Gastroesophageal sphincter (tissue), 4 donors: ENCODE measurements at regions not wholly inside any gene's neighbourhood (a gene's known extent, or its start where the extent isn't known, plus 50 kb on each side); places are given as distances from the start of the nearest gene placed in this dataset.

Source experiments
- ATAC-seq: fragments of 150-250 bp; one replicate; pipeline ENCODE4 v1.9.1; 2016; ENCODE audit warnings: mild to moderate bottlenecking, moderate library complexity
- H3K27ac ChIP-seq, 4 donors: fragments of 200-600 bp; sonication (generic) in 3 of 4; 1 replicate in 3 of 4; 2 replicates in 1 of 4; pipeline ENCODE4 v1.5.1; 2016 to 2019
- H3K27me3 ChIP-seq: fragments of 200-600 bp; sonication (generic); one replicate; pipeline ENCODE4 v1.5.1; 2019
- H3K36me3 ChIP-seq, 2 donors: fragments of 200-600 bp; sonication (generic); one replicate each; pipeline ENCODE4 v1.5.1; 2019; ENCODE audit warnings: control low read depth in 1 of 2
- H3K4me1 ChIP-seq, 3 donors: fragments of 200-600 bp; sonication (generic); 1 replicate in 2 of 3; 2 replicates in 1 of 3; pipeline ENCODE4 v1.5.1; 2016 to 2019; ENCODE audit warnings: control low read depth in 2 of 3
- H3K4me3 ChIP-seq, 2 donors: fragments of 200-600 bp; sonication (generic); one replicate each; pipeline ENCODE4 v1.5.1; 2019; ENCODE audit warnings: mild to moderate bottlenecking in 1 of 2, moderate library complexity in 1 of 2
- H3K9me3 ChIP-seq, 3 donors: fragments of 200-600 bp; sonication (generic); one replicate each; pipeline ENCODE4 v1.5.1; 2017 to 2019; ENCODE audit warnings: control low read depth in 2 of 3
- EP300 ChIP-seq: sonication (generic); formaldehyde crosslinking; IDR thresholded peaks from one replicate; pipeline ENCODE4 v1.6.1; 2017; ENCODE audit warnings: antibody characterized with exemption, mild to moderate bottlenecking
- POLR2A ChIP-seq, 2 donors: fragments of 450-650 bp; IDR thresholded peaks; one replicate each; pipeline ENCODE4 v1.6.1; 2017; ENCODE audit warnings: antibody characterized with exemption in 2 of 2, mild to moderate bottlenecking in 2 of 2, moderate library complexity in 1 of 2
- POLR2AphosphoS5 ChIP-seq: sonication (generic); formaldehyde crosslinking; IDR thresholded peaks from one replicate; pipeline ENCODE4 v1.6.1; 2017; ENCODE audit warnings: antibody characterized with exemption
- WGBS, 2 donors: methylation state at CpG; one replicate each; pipeline ENCODE4 v1.1.5; 2018; ENCODE audit warnings: low coverage in 1 of 2; 5-methylcytosine and 5-hydroxymethylcytosine counted together
- TF ChIP-seq, protein P1 (sequence below), 4 experiments: fragments of 200-600 bp in 2 of 4; fragments of 450-650 bp in 2 of 4; sonication (generic) in 1 of 4; IDR thresholded peaks; one replicate each; pipeline ENCODE4 v1.5.1; 2017 to 2019; ENCODE audit warnings: antibody characterized with exemption in 4 of 4, mild to moderate bottlenecking in 2 of 4, moderate library complexity in 2 of 4

DNA sequence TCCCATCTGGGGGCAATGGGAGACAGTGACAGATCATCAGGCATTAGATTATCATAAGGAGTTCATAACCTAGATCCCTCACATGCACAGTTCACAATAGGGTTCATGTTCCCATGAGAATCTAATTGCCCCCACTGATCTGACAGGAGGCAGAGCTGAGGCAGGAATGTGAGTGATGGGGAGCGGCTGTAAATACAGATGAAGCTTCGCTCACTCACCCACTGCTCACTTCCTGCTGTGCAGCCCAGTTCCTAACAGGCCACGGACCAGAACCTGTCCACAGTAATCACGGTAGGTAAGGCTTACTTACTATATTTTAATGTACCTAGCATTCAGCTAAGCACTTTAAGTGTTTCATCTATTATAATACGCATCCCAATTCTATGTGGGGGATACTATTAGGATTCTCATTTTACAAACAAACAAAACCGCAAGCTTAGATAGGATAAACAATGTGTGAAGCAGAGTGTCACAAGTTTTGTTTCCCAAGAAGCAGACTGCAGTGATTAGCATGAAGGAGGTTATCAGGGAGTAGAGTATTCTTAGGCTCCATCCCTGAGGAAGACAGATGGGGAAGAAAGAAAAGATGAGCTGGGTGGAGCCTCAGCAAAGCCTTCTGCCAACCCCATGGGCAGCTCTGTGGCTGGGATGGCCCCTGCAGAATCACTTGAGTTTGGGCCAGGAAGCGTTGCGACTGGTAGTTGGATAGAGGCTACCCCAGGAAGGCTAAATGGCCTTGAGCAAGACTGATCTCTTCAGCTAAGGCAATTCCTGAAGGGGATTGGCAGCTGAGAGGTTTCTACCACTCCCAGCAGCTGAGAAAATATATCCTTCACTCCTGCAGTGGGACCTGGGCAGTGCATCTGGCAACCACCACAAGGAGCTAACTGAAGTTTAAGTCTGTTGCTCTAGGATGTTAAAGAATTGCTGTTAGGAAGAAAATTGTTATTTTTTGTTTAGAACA lies 133.1 kb downstream of the MREG start:
- no peak for ATAC-seq
- WGBS, 2 donors = 94 to 100% methylated on average over 5 to 7 of the region's 8 CpGs
- H3K27ac ChIP-seq = peak overlapping the region in 1 of 4 donors; percentile 10

DNA sequence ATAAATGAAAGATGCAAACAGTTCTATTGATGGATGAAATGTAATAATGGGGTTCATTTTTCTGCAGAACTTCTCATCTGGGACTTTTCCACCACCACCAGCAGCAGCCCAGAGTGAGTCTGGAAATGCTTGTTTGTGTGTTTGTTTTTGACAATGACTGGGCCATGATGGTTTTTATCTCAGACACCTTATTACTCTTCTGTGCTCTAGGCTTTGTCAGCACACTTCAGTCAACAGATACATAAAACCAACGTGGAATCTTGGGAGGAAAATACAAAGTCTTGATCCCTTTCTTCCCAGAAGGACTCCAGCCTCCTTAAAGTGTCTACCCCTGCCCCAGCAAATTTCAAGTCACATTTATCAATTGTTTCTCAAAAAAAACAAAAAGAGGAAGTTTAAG lies 134.0 kb downstream of the MREG start:
- no peaks in the 10 kb centered on the region for H3K27me3 ChIP-seq
- H3K9me3 ChIP-seq = peaks cover 0 to 8% (median 0%) of the 10 kb centered on the region in 3 donors
- H3K36me3 ChIP-seq = no peaks in the 10 kb centered on the region
- no peak overlapping the region for H3K4me3 ChIP-seq
- WGBS, 2 donors = 30 to 40% methylated on average over 1 of the region's 1 CpG
- H3K27ac ChIP-seq = no peak overlapping the region
- TF ChIP-seq EP300 = no peak
- no peak for TF ChIP-seq POLR2AphosphoS5
- no peak for ATAC-seq
- peaks cover 2 to 13% (median 4%) of the 10 kb centered on the region in 3 donors for H3K4me1 ChIP-seq

More for the DNA sequence above, 133.1 kb downstream of the MREG start:
- peaks cover 0 to 8% (median 0%) of the 10 kb centered on the region in 3 donors for H3K9me3 ChIP-seq
- H3K4me1 ChIP-seq = peaks cover 4 to 22% (median 7%) of the 10 kb centered on the region in 3 donors
- no peaks in the 10 kb centered on the region for H3K36me3 ChIP-seq
- no peak for TF ChIP-seq POLR2AphosphoS5
- TF ChIP-seq POLR2A (IDR thresholded peaks at IDR 0.05) = no peak
- no peak for TF ChIP-seq EP300
- TF ChIP-seq, protein P1, sequence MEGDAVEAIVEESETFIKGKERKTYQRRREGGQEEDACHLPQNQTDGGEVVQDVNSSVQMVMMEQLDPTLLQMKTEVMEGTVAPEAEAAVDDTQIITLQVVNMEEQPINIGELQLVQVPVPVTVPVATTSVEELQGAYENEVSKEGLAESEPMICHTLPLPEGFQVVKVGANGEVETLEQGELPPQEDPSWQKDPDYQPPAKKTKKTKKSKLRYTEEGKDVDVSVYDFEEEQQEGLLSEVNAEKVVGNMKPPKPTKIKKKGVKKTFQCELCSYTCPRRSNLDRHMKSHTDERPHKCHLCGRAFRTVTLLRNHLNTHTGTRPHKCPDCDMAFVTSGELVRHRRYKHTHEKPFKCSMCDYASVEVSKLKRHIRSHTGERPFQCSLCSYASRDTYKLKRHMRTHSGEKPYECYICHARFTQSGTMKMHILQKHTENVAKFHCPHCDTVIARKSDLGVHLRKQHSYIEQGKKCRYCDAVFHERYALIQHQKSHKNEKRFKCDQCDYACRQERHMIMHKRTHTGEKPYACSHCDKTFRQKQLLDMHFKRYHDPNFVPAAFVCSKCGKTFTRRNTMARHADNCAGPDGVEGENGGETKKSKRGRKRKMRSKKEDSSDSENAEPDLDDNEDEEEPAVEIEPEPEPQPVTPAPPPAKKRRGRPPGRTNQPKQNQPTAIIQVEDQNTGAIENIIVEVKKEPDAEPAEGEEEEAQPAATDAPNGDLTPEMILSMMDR (IDR thresholded peaks at IDR 0.05) = no peak
- no peaks in the 10 kb centered on the region for H3K27me3 ChIP-seq
- no peak overlapping the region for H3K4me3 ChIP-seq

DNA sequence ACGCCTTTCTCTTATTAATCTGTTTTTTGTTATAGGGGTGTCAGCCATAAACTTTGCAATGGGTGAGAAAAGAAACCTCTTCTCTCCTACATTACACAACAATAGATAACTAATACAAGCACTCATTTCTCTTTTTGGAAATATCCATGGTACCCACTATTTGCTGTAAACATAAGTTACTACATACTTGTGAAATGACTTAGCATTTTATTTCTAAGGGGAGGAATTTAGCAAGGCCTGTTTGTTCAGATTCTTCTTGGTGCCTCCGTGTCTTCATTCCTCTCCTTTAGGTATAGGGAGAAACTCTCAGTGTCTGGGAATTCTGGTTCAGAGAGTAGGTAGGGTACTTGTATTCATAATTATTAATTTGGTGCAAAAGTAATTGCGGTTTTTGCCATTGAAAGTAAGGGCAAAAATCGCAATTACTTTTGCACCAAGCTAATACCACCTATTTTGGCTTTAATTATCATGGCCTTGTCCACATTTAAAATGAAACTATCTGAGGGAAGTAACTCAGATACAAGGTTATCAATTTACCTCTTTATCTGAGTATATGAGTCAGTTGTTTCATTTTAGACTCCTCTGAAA lies 134.8 kb downstream of the MREG start:
- H3K4me3 ChIP-seq = no peak overlapping the region
- TF ChIP-seq POLR2AphosphoS5 (no peak), POLR2A (IDR thresholded peaks at IDR 0.05) (no peak), EP300 (no peak)
- TF ChIP-seq, protein P1 (IDR thresholded peaks at IDR 0.05) = no peak
- WGBS, 2 donors = 66 to 71% methylated on average over 4 of the region's 4 CpGs
- H3K9me3 ChIP-seq = peaks cover 0 to 8% (median 0%) of the 10 kb centered on the region in 3 donors
- no peaks in the 10 kb centered on the region for H3K27me3 ChIP-seq
- H3K27ac ChIP-seq = no peak overlapping the region
- H3K36me3 ChIP-seq = no peaks in the 10 kb centered on the region
- peaks cover 0 to 6% (median 0%) of the 10 kb centered on the region in 3 donors for H3K4me1 ChIP-seq
- ATAC-seq = no peak

DNA sequence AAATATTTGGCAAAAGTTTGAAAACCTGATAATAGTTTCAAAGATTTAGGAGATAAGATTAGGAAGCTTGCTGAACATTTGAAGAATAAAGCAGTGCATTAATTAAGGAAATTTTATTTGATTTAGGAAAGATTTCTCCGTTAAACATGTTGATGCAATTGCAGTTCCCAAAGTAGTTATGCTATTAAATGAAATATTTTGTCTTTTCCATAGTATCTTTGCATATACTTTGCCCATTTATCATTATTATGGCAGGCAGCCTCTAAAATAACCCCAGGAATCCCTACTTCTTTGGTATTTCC lies 136.5 kb downstream of the MREG start:
- H3K4me1 ChIP-seq = peaks cover 0 to 6% (median 0%) of the 10 kb centered on the region in 3 donors
- no peaks in the 10 kb centered on the region for H3K27me3 ChIP-seq
- no peak for TF ChIP-seq EP300
- TF ChIP-seq, protein P1 (IDR thresholded peaks at IDR 0.05) = no peak
- TF ChIP-seq POLR2A (IDR thresholded peaks at IDR 0.05) = no peak
- no peak for TF ChIP-seq POLR2AphosphoS5
- H3K4me3 ChIP-seq = no peak overlapping the region
- H3K27ac ChIP-seq = no peak overlapping the region
- H3K9me3 ChIP-seq = peaks cover 0 to 8% (median 0%) of the 10 kb centered on the region in 3 donors
- ATAC-seq = no peak
- 93 to 94% methylated on average over 1 of the region's 1 CpG for WGBS, 2 donors
- no peaks in the 10 kb centered on the region for H3K36me3 ChIP-seq

DNA sequence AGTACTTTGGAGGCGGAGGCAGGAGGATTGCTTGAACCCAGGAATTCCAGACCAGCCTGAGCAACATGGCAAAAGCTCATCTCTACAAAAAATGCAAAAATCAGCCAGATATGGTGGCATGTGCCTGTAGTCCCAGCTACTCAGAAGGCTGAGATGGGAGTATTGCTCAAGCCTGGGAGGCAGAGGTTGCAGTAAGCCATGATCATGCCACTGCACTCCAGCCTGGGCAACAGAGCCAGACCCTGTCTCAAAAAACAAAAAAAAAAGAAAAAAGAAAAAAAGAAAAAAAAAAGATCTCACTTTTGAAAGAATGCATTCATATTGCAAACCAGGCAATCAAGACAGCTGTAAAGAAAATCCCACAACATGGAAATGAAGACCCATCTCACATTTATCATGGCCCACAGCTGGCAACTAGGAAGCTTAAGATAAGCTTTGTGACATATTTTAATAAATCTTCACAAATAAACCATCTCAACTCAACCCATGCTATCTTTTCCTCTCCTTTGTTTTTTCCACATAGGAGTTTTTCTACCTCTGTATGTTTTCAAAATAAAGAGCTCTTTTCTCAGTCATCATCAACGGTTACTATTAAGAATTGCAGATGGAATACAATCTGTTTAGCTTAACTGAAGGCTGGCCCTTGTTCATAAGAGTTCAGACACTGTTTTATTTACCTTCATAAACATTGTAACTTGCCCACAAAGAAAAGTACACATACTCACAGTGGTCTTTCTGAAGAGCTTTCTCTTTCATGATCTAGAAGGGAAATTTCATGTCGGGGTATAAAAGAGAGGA lies 137.0 kb downstream of the MREG start:
- 71 to 72% methylated on average over 2 of the region's 3 CpGs for WGBS, 2 donors
- Histone ChIP-seq H3K27me3 (no peaks in the 10 kb centered on the region), H3K4me1 (peaks cover 0 to 5% (median 0%) of the 10 kb centered on the region in 3 donors), H3K36me3 (no peaks in the 10 kb centered on the region), H3K27ac (no peak overlapping the region), H3K9me3 (peaks cover 0 to 8% (median 0%) of the 10 kb centered on the region in 3 donors), H3K4me3 (no peak overlapping the region)
- TF ChIP-seq POLR2AphosphoS5 (no peak), POLR2A (IDR thresholded peaks at IDR 0.05) (no peak), EP300 (no peak)
- TF ChIP-seq, protein P1 (IDR thresholded peaks at IDR 0.05) = no peak
- no peak for ATAC-seq
